NCI-H1092 treated with DMSO at 0.1 percent for 48 hours (cell line): ENCODE measurements at regions not wholly inside any gene's neighbourhood (a gene's known extent, or its start where the extent isn't known, plus 50 kb on each side); places are given as distances from the start of the nearest gene placed in this dataset.

Experiments used
- DNase-seq: peaks from one replicate; lab custom pipeline; 2025; lab: John Stamatoyannopoulos, UW

DNA sequence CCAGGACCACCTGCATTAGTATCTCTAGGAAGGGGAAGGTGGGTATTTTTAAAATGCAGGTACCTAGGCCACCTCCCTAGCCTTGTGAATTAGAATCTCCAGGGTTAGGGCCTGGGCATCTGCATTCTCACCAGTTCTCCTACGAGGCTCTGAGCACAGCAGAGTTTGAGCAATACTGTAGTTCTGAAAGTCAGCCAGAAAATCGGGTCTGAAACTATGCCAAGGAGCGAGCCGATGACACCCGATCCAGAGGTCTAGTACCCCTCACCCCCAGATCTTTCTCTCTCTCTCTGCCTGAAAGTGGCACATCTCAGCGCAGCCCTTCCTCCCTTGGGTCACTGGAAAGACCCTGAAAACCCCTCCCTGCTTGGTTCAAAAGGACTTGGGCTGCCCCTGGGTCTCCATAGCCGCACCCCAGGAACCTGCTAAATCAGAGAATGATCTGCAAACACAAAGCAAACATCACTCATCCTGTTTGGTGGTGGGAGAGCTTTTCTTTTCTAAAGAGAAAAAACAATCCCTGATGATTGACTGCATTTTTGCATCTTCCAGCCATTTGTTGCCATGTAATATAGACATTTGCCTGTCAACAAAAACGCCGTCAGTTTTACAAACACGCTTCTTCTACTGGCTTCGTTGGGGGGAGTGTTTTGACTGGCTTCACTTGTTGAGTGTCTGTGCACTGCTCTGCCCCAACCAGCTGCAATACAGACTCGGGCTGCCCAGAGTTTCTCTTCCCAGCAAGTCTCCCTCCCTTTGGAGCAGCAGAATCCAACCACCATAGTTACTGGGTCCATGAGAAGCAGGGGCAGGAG lies 229.9 kb downstream of the MN1 start:
- no peak for DNase-seq

DNA sequence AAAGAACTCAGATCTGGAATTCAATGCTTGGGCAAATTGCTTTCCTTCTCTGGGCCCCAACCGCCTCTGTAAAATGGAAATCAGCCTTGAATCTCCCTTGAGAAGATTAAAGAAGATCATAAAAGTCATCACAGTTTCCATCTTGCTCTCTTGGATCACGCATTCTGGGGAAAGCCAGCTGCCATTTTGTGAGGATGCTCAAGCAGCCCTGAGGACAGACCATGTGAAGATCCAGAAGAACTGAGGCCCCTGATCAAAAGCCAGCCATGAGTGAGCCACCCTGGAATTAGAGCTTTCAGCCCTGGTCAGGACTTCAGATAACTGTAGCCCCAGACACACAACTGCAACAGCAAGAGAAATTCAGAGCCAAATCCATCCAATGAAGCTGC lies 229.3 kb downstream of the MN1 start:
- DNase-seq, result no peak

DNA sequence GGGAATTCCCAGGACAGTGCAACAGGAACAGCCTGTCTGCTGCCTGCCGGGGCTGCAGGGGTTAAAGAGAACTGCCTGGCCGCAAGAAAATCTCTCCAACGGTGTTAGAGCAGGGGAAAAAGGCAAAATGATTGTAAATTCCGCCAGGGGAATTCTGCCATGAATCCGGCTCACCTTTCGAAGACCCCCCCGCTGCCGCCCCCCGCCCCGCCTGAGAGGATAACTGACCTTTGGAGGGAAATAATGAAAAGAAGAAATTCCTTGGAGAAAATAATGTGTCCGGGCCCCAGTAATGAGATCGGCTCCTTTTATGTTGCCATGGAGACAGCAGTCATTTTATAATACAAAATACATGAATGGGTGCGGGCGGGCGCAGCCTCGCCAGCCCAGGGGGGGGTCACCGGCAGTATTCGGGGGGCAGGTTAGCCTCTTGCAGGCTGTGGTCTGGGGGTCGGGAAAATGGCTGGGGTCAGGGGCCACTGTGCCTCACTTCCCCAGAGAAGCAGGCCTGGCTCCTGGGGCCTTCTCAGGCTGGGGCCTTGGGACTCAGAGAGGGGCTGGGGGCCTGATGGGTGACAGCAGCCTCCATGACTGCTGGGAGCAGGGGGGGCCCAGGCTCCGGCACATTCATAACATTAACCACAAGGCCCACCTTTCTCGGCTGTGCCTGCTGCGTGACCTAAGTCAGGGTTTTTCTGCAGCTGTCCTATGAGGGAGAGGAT lies 228.1 kb downstream of the MN1 start:
- peak; percentile 9 for DNase-seq

DNA sequence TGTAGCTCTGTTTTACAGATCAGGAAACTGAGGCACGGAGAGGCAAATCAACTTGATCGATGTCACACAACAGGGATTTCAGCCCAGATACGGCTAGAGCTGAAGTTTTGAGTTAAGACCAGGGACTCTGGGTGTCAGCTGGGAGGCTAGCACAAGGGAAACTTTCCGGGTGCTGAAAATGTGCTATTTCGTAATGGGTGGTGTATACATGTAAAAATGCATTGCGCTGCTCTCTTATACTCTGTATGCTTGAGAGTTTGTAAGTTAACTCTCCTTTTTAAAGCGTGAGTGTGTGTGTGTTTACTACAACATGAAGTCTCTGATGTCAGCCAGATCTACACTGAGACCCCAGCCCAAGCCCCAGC lies 227.6 kb downstream of the MN1 start:
- DNase-seq, result no peak

DNA sequence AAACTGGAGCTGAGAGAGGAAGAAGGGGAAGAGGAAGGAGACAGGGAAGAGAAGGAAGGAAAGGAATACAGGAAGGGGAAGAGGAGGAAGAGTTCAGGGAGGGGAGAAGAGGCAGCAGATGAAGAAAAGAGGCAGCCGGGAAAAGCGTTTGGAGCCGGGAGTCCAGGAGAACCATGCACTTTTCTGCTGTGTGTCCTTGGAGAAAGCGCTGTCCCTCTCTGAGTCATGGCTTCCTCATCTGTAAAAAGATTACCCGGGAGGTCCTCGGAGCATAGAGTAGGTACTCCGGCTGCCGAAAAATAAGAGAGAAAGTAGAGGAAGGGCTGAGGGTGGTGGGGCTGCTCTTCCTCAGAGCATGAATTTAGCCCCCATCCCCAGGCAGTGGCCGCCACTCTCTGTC lies 226.9 kb downstream of the MN1 start:
- DNase-seq, result no peak

DNA sequence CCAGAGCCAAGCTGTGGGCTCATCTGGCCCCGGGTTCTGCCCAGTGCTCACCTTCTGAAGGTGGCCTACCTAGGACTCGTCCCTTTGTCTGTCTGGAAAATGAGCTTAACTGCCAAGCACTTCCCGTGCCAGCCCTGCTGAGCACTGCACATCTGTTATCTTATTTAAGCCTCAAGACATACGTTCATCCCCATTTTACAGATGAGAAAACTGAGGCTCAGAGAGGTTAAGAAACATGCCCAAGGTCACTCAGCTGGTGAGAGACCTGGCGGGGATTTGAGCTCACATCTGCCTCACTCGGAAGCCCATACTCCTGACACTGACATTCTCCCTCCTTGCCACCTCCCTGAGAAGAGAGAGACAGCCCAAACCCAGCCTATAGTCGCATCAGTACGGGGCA lies 226.2 kb downstream of the MN1 start:
- DNase-seq, result no peak

DNA sequence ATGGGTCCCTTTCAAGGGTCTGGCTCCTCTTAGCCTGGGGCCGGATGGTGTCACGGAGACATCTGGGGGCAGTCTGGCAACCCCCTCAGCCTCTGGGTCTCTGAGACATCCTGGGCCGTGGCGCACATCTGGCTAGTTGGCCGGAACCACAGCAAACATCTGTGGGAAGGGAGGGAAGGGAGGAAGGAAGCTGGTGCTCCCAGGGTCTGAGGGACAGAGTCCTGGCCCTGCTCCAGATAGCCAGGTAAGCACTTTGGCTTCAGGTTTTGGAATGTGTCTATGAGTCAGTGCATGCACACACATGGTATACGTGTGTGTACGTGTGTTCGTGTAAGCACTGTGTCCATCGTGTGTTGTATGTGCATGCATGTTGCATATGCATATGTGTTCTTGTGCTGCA lies 225.1 kb downstream of the MN1 start:
- no peak for DNase-seq

DNA sequence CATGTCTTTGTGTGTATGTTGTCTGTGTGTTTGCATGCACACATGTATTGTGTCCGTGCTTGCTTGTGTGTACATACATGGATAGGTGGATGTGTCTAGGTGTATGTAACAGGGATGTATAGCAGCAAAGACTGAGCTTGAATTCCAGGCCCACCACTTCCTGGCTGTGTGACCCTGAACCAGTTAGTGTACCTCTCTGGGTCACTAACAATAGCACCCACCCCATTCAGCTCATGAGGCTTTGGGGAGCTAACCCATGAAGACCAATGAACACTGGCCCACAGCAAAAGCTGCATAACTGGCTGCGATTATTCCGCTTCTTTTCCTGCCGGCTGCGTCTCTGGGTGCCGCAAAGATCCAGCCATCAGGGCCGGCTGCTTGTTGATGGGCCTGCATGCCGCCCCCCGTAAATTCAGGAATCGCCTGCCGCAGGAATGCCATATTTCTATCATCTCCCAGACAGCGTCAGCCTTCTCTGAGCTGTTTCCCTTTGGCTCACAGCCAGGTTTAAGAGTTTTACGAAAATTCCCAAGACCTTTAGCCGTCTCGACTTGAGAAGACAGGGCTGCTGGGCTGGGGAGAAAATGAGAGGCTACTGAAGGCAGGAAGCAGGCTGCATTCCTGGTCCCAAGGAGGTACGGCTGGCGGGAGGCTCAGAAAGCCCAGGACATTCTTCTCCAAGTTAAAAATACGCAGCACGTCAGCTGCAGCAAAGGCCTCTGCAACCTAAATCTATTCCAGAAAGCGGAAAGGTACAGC lies 224.6 kb downstream of the MN1 start:
- DNase-seq, result no peak

DNA sequence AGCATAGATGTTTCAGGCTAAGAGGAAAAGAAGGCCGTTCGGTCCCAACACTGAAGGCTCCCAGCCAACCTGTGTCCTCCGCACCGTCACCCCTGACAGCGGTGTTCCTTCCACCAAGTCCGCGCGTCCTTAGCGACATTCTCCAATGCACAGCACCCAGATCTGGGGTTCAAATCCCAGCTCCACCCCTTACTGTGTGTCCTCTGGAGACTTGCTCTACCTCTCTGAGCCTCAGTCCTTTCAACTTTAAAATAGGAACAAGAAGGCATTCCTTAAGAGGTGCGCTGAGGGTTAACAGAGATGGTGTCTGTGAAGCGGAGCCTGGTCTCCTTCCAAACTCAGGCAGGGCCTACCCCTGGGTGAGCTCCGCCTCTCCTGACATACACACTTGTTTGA lies 224.0 kb downstream of the MN1 start:
- no peak for DNase-seq

DNA sequence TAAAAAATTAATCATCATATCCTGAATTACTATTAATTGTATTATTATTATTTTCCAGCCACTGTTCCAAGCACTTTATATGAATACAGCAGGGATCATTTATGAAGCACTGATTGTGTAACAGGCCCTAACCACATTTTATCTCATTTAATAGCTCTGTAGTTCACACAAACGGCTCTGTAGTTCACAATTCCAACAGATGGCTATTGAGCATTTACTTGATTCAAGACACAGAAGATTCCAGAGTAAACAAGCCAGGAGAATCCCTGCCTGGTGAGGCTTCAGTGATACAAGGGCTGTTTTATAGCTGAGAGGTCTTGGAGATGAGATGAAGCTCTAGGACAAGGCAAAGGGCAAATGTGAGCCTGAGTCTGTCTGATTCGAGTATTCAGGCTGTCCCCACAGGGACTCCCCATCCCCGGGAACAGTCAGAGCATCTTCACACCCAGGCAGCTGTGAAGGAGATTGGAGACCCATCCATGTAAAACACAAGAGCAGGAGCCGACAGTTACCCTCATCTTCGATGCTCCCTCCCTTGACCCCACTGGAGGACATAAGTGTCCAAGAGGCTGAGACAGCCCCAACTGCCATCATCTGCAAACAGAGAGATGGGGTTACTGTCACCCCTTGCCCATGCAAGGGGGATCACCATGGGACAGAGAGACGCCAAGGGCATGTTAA lies 222.5 kb downstream of the MN1 start:
- no peak for DNase-seq

DNA sequence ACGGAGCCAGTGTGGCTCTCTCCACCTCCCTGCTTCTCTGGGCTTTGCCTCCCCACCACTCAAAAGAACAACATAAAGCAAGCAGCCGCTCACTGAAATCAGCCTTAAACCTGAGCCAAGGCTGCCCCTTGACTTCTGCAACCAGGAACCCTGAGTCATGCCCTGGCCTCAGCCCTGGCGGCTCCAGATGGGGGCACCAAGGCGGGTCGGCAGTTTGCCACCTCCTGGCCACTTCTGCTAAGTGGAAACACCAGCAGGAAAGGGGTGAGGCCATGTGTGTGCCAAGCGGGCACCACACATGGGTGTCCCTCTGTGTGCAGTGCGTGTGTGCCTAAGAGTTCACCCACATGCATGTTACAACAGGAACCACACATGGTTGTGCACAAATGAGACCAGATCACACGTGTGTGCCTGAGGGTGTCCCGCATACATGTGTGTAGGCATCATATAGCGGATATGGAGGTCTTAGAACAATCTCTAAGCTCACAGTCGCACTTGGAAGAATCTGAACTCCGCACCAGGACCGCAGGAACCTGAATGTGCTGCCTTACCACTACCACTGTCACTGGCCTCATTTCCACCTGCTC lies 221.2 kb downstream of the MN1 start:
- no peak for DNase-seq

DNA sequence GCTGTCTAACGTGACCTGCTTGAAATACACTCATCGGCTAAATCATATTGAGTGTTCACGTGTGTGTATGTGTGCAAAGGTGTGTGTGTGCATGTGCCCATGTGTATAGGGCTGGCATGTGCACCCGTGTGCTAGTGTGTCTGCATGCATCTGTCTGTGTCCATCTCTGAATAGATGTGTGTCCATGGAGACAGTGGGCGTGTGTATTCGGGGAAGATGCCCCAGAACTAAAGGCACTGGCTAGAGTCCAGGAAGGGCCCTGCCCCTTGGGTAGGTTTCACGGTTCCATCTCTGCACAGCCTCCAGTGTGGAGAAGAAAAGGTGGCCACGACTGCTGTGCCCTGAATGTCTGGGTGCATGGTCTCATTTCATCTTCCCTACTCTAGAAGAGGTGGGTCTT lies 220.3 kb downstream of the MN1 start:
- DNase-seq, result no peak

DNA sequence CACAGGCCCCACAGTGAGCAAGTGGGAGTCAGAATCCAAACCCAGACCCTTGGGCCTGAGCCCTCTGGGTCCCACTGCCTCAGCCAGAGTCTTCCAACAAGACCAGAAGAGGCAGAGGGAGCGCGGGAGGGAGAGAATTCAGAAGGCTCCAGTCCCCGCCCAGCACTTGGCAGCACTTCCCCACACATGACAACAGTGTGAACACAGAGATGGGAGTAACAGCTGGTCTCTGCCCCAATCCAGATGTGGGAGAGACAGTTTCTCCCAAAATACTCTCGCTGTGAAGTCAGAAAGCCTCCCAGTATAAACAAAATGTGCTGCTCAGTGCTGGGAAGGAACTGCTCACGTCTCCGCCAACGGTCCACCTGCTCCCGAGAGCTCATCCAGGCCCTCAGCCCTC lies 219.9 kb downstream of the MN1 start:
- DNase-seq, result no peak

DNA sequence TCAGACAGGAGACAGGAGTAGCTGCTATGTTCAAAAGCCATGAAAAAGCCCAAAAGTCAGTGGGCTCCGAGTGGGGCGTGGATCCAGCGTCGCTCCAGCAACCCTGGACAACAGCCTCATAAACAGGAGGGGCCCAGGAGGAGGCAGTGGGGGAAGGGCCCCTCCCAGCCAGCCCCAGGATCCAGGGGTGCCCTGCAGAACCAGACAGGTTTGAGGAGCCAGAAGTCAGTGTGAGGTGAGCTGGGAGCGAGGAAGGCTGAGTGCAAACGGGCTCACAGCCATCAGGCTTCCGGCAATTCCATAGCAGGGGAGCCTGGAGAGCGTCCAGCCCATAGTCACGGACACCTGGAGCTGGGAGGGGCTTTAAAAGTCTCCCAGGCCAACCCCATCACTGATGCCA lies 217.7 kb downstream of the MN1 start:
- peak; percentile 16 for DNase-seq

DNA sequence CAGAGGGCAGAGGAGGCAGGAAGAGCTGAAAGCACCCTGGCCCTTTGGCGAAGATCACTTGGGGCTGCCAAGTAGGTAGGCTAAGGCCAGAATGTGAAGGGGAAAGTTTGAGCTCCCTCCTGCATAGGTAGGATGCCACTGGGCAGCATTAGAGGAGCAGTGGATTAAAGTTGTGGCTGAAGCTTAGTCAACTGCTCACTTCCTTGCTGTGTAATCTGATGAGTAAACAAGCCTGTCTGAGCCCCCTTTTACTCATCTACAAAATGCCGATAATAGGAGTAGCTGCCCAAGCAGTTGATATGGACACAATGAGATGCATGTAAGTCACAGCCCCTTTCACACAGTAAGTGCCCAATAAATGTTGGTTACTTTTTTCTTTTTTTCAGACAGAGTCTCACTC lies 216.4 kb downstream of the MN1 start:
- no peak for DNase-seq

DNA sequence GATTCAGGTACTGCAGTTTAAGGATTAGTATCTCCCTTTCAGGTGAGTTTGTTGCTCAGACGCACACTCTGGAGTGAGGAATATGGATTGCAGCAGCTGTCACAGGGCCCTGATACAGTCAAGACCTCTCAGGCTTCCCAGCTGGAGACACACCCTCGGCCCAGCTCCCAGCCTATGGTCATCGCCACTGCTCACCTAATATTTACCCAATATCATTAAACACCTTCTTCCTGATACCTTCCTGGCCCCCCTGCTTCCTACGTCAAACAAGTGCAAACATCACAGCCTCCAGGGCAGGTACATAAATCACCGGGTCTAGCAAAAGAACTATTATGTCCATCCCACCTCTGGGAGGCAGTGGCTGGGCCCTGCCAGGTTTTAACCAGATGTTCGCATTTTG lies 213.3 kb downstream of the MN1 start:
- no peak for DNase-seq

DNA sequence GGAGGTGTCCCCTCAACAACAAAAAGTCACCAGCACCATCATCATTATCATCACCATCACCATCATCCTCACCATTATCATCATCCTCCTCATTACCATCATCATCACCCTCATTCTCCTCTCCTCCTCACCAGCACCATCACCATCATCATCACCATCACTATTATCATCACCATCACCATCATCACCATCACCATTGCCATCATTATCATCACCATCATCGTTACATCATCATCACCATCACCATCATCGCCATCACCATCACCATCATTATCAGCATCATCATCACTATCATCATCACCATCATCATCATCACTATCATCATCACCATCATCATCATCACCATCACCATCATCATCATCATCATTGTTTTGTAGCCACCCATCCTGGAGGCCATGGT lies 212.6 kb downstream of the MN1 start:
- no peak for DNase-seq

DNA sequence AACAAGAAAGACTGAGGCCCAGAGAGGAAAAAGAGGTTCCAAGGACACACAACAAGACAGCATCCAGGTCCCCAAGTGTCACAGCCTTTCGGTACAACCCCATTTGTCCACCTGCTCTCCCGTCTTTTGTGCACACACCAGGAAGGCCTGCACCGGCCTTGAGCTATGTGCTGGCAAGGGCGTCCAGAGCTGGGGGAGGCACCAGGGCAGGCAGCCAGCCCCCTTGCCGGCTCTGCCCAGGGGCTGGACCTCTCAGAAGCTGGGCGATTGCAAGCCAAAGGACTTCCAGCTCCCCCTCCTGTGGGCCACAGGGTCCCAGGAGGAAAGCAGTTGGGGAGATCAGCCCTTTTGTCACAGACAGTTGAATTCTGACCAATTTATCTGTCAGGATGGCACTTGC lies 210.5 kb downstream of the MN1 start:
- DNase-seq, result no peak

DNA sequence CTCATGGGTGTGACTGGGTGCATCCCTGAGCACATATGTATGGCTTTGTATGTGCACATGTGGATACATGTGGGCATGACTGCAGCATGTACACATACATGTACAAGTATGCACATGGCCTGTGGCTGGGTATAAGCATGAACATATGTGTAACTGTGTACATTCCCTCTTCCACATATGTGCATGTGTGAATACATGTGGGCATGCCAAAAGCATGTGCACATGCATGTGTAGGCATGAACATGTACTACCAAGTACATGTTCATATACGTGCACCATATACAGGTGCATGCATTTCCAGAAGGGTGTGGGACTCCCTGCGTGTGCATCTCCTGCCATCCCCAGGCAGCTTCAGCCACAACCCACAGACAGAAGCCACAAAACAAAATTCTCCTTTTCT lies 208.2 kb downstream of the MN1 start:
- DNase-seq, result no peak

DNA sequence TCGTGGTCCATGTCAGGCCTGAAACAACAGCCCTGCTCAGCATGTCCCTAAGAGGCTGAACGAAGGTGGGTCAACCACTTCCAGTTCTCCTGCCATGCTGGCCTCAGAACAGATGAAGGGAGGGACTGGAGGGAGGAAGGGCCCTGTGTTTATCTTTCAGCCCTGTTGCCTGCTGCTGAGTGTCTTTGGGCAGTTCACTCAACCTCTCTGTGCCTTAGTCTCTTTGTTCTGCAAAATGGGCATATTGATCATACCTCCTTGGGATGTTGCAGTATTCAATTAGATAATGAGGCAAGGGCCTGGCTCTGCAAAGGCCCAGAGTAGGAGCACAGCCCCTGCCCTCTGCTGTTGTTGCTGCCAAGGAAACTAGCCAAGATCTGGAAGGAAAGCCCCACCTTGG lies 207.5 kb downstream of the MN1 start:
- no peak for DNase-seq

DNA sequence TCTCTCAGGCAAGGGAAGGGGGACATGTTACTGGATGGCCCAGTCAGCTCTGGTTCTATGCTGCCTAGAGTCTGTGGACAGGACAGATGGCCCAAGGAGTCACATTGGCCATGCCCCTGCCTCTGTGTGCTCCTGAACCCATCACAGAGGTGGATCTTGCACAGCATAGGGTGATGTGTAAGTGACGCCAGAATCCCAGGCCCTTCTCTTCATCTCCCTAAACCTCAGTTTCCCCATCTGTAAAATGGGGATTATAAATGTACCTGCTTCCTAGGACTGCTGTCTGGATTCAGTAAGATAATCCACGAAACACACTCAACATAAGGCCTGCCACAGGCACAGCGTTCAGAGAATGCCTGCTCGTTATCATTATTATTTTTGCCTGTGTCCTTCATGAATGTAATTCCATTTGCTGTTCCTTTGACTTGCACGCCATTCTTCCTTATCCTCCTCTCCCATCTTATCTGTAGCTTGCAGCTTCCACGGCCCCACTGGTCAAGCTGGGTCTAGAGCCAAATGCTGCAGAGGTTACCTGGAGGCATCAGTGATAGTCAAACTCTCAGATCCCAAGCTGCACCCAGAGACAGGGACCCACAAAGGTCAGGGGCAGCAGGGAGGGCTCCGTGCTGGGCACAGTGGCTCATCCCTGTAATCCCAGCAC lies 207.0 kb downstream of the MN1 start:
- DNase-seq, result no peak
